ENCODE measurements at regions not wholly inside any gene's neighbourhood (a gene's known extent, or its start where the extent isn't known, plus 50 kb on each side); places are given as distances from the start of the nearest gene placed in this dataset.

- no peaks in the 10 kb centered on the region for H3K36me3 ChIP-seq (ENCODE audit: control insufficient read depth in 2 of 2, insufficient read depth in 2 of 2, low read length in 1 of 2)
- in situ Hi-C loops (cut with MboI) (no loop called here), intact Hi-C loops (cut with micrococcal nuclease; ENCODE audit: unreplicated experiment) (loop anchor here (10.0 kb wide), 1 partner anchor 393 kb away; no protein-coding TSS in a partner anchor)
- TF ChIP-seq TBL1XR1 (IDR thresholded peaks at IDR 0.05; ENCODE audit: low read depth, low read length) (no peak), IRF4 (IDR thresholded peaks at IDR 0.05; ENCODE audit: low read depth, low read length) (no peak), HSF1 (IDR thresholded peaks at IDR 0.05; ENCODE audit: low read depth, low read length) (no peak), MLLT1 (IDR thresholded peaks at IDR 0.05) (no peak), BCL3 (IDR thresholded peaks at IDR 0.05; ENCODE audit: borderline replicate concordance, insufficient read depth, low read depth, low read length, poor library complexity, severe bottlenecking) (no peak), CHD4 (IDR thresholded peaks at IDR 0.05) (no peak), TCF12 (IDR thresholded peaks at IDR 0.05; ENCODE audit: low read depth, low read length) (no peak), POLR2AphosphoS2 (IDR thresholded peaks at IDR 0.05; ENCODE audit: low read depth, low read length) (no peak), LARP7 (IDR thresholded peaks at IDR 0.05) (no peak), STAT1 (conservative IDR thresholded peaks at IDR 0.05) (no peak), MXI1 (IDR thresholded peaks at IDR 0.05; ENCODE audit: low read depth, low read length) (no peak), EP300 (IDR thresholded peaks at IDR 0.05; ENCODE audit: borderline replicate concordance in 1 of 2, control insufficient read depth in 1 of 2, low read depth in 2 of 2, low read length in 2 of 2) (no peak), SMAD5 (IDR thresholded peaks at IDR 0.05; ENCODE audit: low read depth) (no peak), RAD51 (IDR thresholded peaks at IDR 0.05) (no peak), IKZF2 (IDR thresholded peaks at IDR 0.05) (no peak), PAX5 (IDR thresholded peaks at IDR 0.05; ENCODE audit: borderline replicate concordance, low read depth, low read length) (no peak), PAX8 (IDR thresholded peaks at IDR 0.05) (no peak), BHLHE40 (IDR thresholded peaks at IDR 0.05; ENCODE audit: borderline replicate concordance in 1 of 2, low read depth in 2 of 2, low read length in 1 of 2) (no peak), ZNF217 (IDR thresholded peaks at IDR 0.05) (no peak)
- H3K9ac ChIP-seq (ENCODE audit: control insufficient read depth, insufficient read depth, low read length), result no peak overlapping the region
- FAIRE-seq (no peak), DNase-seq (ENCODE audit: low read depth, low spot score) (no peak), ATAC-seq (no peak)
- H3K27me3 ChIP-seq (replicated peaks in 1 of 2; ENCODE audit: control insufficient read depth in 2 of 2, insufficient read depth in 2 of 2, low read length in 1 of 2), result no peaks in the 10 kb centered on the region
- 0% methylated on average over 2 of the region's 2 CpGs for WGBS (ENCODE audit: insufficient coverage, insufficient replicate concordance, low lambda C conversion rate, missing lambda C conversion rate)
- H4K20me1 ChIP-seq (ENCODE audit: control insufficient read depth, insufficient read depth), result no peaks in the 10 kb centered on the region
- no peaks in the 10 kb centered on the region for H3K79me2 ChIP-seq (ENCODE audit: control insufficient read depth, insufficient read depth, low read length)
- no peak overlapping the region for H2AFZ ChIP-seq (ENCODE audit: control insufficient read depth, low read depth, low read length)
- no TSS peak for BruUV-seq (replicated peaks)
- H3K4me2 ChIP-seq (ENCODE audit: control insufficient read depth, insufficient read depth), result no peak overlapping the region
- no peaks in the 10 kb centered on the region for H3K4me1 ChIP-seq (ENCODE audit: control insufficient read depth, insufficient read depth, low read length)
- H3K27ac ChIP-seq (ENCODE audit: control insufficient read depth, insufficient read depth), result no peak overlapping the region
- H3K9me3 ChIP-seq (replicated peaks; ENCODE audit: control insufficient read depth, insufficient read depth, low read length), result no peaks in the 10 kb centered on the region
- POLR2A ChIA-PET, result no interaction called here
- CTCF ChIA-PET, result interaction anchor here (1.0 kb wide), 1 partner anchor 11 kb away, joined by 4 read pairs; no protein-coding TSS in a partner anchor
- no peak overlapping the region for H3K4me3 ChIP-seq
- SMC1A ChIA-PET (ENCODE audit: uncharacterized antibody, unreplicated experiment), result interaction anchor here (1.2 to 1.6 kb wide), 2 partner anchors 10 to 14 kb away, joined by 3 read pairs; no protein-coding TSS in a partner anchor
- RAD21 ChIA-PET (ENCODE audit: unreplicated experiment), result interaction anchor here (2.1 kb wide), 1 partner anchor 395 kb away, joined by 9 read pairs; no protein-coding TSS in a partner anchor
Observed at GRCh38 chr3:153437666-153438065, 275.6 kb downstream of the RAP2B start.

Measured in GM12878 (cell line).